ENCODE measurements at regions not wholly inside any gene's neighbourhood (a gene's known extent, or its start where the extent isn't known, plus 50 kb on each side); places are given as distances from the start of the nearest gene placed in this dataset.

GRCh38 chr12:58189030-58189429 is 247.7 kb downstream of the ATP23 start:
- intact Hi-C loops (cut with micrococcal nuclease), result no loop called here
- Histone ChIP-seq H3K79me2 (ENCODE audit: low read length) (no peaks in the 10 kb centered on the region), H3K4me1 (ENCODE audit: insufficient read depth, low read length) (no peaks in the 10 kb centered on the region), H3K9me3 (ENCODE audit: low read length) (no peaks in the 10 kb centered on the region), H3F3A (ENCODE audit: low read length, unreplicated experiment) (no peaks in the 10 kb centered on the region), H3K36me3 (ENCODE audit: low read depth, low read length) (no peaks in the 10 kb centered on the region), H3K27ac (ENCODE audit: low read length) (no peak overlapping the region), H3K4me2 (ENCODE audit: low read length) (no peak overlapping the region), H3K9ac (ENCODE audit: low read length) (no peak overlapping the region), H4K20me1 (ENCODE audit: low read length) (no peaks in the 10 kb centered on the region), H3K9me2 (replicated peaks; ENCODE audit: low read length) (no peaks in the 10 kb centered on the region), H2AFZ (ENCODE audit: low read length) (no peak overlapping the region), H3K27me3 (ENCODE audit: low read length) (no peaks in the 10 kb centered on the region), H3K4me3 (ENCODE audit: low read length) (no peak overlapping the region)
- no TSS peak for BruUV-seq (replicated peaks)
- no peak for DNase-seq
- no peak for ATAC-seq
- ChIA-PET CTCF (no interaction called here), POLR2A (ENCODE audit: unreplicated experiment) (no interaction called here)
- TF ChIP-seq EZH2phosphoT487 (IDR thresholded peaks at IDR 0.05; ENCODE audit: borderline replicate concordance, low read length) (no peak), CTCF (conservative IDR thresholded peaks at IDR 0.05; ENCODE audit: low read depth, low read length) (no peak)

GRCh38 chr12:58189893-58190292 is 248.5 kb downstream of the ATP23 start:
- Histone ChIP-seq H3K36me3 (ENCODE audit: low read depth, low read length) (no peaks in the 10 kb centered on the region), H3K9me3 (ENCODE audit: low read length) (no peaks in the 10 kb centered on the region), H3K9ac (ENCODE audit: low read length) (no peak overlapping the region), H3K27me3 (ENCODE audit: low read length) (no peaks in the 10 kb centered on the region), H4K20me1 (ENCODE audit: low read length) (no peaks in the 10 kb centered on the region), H3K9me2 (replicated peaks; ENCODE audit: low read length) (no peaks in the 10 kb centered on the region), H3K4me1 (ENCODE audit: insufficient read depth, low read length) (no peaks in the 10 kb centered on the region), H3K4me3 (ENCODE audit: low read length) (no peak overlapping the region), H3F3A (ENCODE audit: low read length, unreplicated experiment) (no peaks in the 10 kb centered on the region), H3K4me2 (ENCODE audit: low read length) (no peak overlapping the region), H2AFZ (ENCODE audit: low read length) (no peak overlapping the region), H3K79me2 (ENCODE audit: low read length) (no peaks in the 10 kb centered on the region), H3K27ac (ENCODE audit: low read length) (no peak overlapping the region)
- intact Hi-C loops (cut with micrococcal nuclease), result no loop called here
- no peak for DNase-seq
- ChIA-PET CTCF (no interaction called here), POLR2A (ENCODE audit: unreplicated experiment) (no interaction called here)
- TF ChIP-seq EZH2phosphoT487 (IDR thresholded peaks at IDR 0.05; ENCODE audit: borderline replicate concordance, low read length), result no peak
- TF ChIP-seq EZH2 (IDR thresholded peaks at IDR 0.05; ENCODE audit: low read length, unreplicated experiment), result no peak
- no peak for TF ChIP-seq CTCF (conservative IDR thresholded peaks at IDR 0.05; ENCODE audit: low read depth, low read length)
- ATAC-seq, result no peak
- no TSS peak for BruUV-seq (replicated peaks)

- no peaks in the 10 kb centered on the region for H3K79me2 ChIP-seq (ENCODE audit: low read length)
- H2AFZ ChIP-seq (ENCODE audit: low read length), result no peak overlapping the region
- no TSS peak for BruUV-seq (replicated peaks)
- DNase-seq, result no peak
- no peak for ATAC-seq
- no peak overlapping the region for H3K27ac ChIP-seq (ENCODE audit: low read length)
- no peaks in the 10 kb centered on the region for H3K27me3 ChIP-seq (ENCODE audit: low read length)
- CTCF ChIA-PET, result no interaction called here
- H4K20me1 ChIP-seq (ENCODE audit: low read length), result no peaks in the 10 kb centered on the region
- intact Hi-C loops (cut with micrococcal nuclease), result no loop called here
- no peak overlapping the region for H3K9ac ChIP-seq (ENCODE audit: low read length)
- POLR2A ChIA-PET (ENCODE audit: unreplicated experiment), result no interaction called here
- no peak overlapping the region for H3K4me3 ChIP-seq (ENCODE audit: low read length)
- H3K9me2 ChIP-seq (replicated peaks; ENCODE audit: low read length), result no peaks in the 10 kb centered on the region
- H3K36me3 ChIP-seq (ENCODE audit: low read depth, low read length), result no peaks in the 10 kb centered on the region
- peaks cover 2% of the 10 kb centered on the region; the same call in 1 of the 2 replicates for H3K9me3 ChIP-seq (ENCODE audit: low read length)
- H3K4me2 ChIP-seq (ENCODE audit: low read length), result no peak overlapping the region
- H3F3A ChIP-seq (ENCODE audit: low read length, unreplicated experiment), result no peaks in the 10 kb centered on the region
- no peak for TF ChIP-seq EZH2 (IDR thresholded peaks at IDR 0.05; ENCODE audit: low read length, unreplicated experiment)
- no peak for TF ChIP-seq EZH2phosphoT487 (IDR thresholded peaks at IDR 0.05; ENCODE audit: borderline replicate concordance, low read length)
- no peak for TF ChIP-seq CTCF (conservative IDR thresholded peaks at IDR 0.05; ENCODE audit: low read depth, low read length)
- no peaks in the 10 kb centered on the region for H3K4me1 ChIP-seq (ENCODE audit: insufficient read depth, low read length)
These were observed 249.3 kb downstream of the ATP23 start for GRCh38 chr12:58190618-58191017.
